GM18861 (cell line): ENCODE measurements at regions not wholly inside any gene's neighbourhood (a gene's known extent, or its start where the extent isn't known, plus 50 kb on each side); places are given as distances from the start of the nearest gene placed in this dataset.

ENCODE experiments used
- ATAC-seq: cut with Tn5 transposase; IDR thresholded peaks from one replicate; pipeline ENCODE4 v1.9.1; 2021; ENCODE audit not compliant: unreplicated experiment

DNA sequence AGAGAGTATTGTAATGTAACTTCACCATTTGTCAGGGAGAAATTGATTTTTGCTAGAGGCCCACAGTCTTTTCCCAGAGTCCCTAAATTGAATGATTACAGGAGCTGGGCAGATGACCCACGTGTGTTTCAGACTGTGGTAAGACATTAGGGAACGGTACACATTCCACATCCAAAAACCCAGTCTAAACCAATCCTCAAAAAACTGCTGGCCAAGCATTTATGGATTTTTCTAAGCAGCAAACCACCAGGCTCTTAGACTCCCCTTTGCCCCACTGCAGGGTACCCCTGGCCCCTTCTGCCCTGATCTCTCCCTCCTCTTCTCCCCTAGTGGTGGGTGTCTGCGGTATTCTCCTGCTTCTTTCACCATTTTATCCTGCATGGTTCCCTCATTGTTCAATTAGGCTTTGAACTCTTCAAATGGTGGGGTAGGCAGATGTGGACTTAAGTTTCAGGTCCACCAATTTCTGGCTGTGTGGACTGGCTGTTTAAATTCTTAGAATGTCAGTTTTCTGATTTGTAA is 135.5 kb upstream of the SORCS3 start:
- no peak for ATAC-seq

- no peak for ATAC-seq
Measured at GRCh38 chr10:104509981-104510380, 131.1 kb upstream of the SORCS3 start.

DNA sequence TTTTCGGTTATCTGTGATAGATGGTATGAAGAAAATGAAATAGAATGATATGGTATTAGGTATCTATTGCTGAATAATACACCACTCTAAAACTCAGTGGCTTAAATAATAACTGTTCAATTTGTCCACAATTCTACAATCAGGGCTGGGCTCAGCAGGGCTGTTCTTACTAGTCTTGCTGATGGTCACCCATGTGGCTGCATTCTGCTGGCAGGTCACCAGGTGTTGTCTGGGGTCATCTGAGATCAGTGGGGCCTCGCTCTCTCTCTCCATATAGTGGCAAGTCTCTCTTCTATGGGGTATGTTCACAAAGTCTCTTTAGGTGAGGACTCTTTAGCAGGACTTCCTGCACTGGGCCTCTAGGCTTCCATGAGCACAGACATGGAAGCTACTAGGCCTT is 130.4 kb upstream of the SORCS3 start:
- no peak for ATAC-seq

- ATAC-seq = no peak
Measured at GRCh38 chr10:104512800-104513199, 128.3 kb upstream of the SORCS3 start.

DNA sequence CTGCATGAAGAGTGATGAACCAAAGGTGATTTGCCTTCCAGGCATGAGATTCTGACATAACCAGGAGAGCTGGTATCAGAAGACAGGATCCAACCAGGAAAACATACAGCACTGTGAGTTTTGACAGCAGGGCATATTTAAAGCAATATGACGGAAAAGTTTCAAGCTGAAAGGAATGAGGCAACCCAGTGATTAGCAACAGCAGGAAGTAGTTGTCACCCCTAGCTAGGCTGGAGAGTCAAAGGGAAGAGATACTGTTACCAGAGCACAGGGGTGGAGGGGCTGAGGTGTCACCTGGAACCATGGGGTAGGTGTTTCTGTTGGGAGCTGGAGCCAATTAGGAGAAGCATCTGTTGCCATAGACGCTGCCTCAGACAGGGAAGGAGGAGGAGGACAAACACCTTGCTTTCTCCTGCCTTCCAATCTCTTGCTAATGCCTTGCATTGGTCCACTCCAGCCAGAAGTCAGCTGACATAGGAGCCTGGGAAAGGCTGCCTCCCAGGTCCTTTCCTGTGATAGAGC is 125.4 kb upstream of the SORCS3 start:
- ATAC-seq = no peak

DNA sequence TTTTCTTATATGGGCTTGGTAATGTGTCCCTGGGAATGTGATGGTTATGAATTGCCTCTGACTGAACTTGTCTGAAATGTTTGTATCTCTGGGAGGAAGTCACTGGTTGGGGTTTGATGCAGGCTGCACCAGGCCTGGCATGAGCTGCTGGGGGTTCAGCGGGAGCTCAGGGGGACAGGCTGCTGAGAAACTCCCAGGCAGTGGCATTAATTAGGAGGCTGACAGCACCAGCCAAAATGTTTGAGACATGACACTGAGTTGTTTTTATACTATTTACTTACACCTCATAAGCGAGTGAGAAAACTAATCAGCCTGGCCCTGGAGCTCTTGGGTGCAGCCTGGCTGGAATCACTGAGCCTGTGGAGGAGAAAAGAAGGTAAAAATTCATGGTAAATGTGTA is 124.1 kb upstream of the SORCS3 start:
- ATAC-seq = no peak

GRCh38 chr10:104517946-104518345 is 123.1 kb upstream of the SORCS3 start:
- no peak for ATAC-seq

GRCh38 chr10:104518891-104519290 is 122.2 kb upstream of the SORCS3 start:
- ATAC-seq = no peak

DNA sequence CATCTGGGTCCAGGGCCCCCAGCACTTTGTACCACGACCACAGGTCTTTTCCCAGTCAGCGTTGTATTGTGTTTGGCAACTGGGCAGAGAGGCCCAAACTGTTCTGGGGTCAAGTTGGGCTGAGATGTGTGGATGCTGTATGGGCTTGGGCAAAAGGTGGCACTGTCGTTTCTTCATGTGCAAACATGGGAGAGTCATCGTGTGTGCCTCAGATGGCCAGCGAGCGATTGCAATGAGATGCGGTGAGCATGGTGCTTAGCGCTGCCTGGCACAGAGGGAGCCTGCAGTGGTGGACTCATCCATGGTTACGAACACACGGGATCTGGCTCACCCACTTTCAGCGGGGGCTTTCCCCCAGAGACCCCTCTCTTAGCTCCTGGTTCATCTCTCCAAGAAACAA is 120.4 kb upstream of the SORCS3 start:
- no peak for ATAC-seq

GRCh38 chr10:104521901-104522694 is 119.0 kb upstream of the SORCS3 start:
- no peak for ATAC-seq

DNA sequence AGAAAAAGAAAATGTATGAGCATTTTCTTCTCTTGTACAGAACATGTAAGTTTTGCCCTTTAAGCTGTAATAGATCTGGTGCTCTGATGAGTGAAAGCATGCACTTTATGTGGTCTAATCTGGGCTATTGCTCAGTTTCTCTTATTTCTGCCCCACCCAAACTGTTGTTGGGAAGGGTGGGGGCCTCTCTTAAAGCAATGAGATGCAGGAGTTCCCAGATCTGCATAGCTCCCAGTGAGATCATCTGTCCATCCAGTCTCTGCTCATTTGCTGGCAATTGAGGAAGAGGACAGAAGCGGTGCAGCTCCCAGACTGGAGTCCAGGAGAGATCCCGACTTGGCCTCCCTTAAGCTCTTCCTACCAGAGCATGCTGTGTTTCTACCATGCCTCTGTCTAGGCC is 114.9 kb upstream of the SORCS3 start:
- ATAC-seq = no peak

- ATAC-seq = no peak
Measured at GRCh38 chr10:104527013-104527412, 114.1 kb upstream of the SORCS3 start.

DNA sequence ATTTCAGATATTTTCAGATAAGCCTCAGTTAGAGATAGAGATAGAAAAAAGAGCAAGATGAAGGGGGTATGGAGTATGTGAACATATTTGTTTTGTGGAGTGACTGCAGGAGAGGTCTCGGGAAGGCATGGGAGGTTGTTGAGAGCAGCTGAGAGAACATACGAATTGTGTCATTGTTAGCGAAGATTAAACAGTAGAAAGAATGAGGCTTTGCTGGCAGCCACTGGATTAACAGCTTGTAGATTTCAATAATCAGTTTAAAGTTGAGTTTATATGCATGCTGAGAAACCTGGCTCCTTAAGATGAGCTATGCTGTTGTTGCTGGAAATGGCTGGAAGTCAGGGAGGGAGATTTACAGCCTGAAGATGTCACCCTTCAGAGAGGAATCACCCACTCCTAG is 100.9 kb upstream of the SORCS3 start:
- ATAC-seq = no peak

- ATAC-seq = no peak
Measured at GRCh38 chr10:104541820-104542219, 99.3 kb upstream of the SORCS3 start.

GRCh38 chr10:104546336-104546735 is 94.8 kb upstream of the SORCS3 start:
- no peak for ATAC-seq

DNA sequence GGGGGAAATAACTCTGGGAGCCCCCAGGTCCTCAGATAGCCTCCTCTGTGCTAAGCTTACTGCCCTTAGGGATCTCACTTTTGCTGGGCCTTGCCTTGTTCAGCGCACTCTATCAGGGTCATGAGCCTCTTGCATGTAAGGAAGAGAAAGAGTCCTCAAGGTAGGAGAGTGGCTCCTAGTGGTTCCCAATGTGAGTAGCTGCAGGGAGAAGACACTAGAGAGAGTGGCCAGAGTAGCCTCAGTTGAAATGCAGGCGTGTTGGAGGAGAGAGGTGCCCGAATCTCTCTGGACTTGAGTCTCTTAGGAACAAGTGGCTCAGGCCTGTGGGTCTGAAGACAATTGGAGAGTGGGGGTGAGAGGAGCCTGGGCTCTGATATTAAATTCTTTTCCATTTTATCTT is 94.3 kb upstream of the SORCS3 start:
- no peak for ATAC-seq

GRCh38 chr10:104548090-104548489 is 93.0 kb upstream of the SORCS3 start:
- ATAC-seq = no peak

GRCh38 chr10:104556831-104557230 is 84.3 kb upstream of the SORCS3 start:
- ATAC-seq = no peak

- no peak for ATAC-seq
Measured at GRCh38 chr10:104557966-104558365, 83.1 kb upstream of the SORCS3 start.

DNA sequence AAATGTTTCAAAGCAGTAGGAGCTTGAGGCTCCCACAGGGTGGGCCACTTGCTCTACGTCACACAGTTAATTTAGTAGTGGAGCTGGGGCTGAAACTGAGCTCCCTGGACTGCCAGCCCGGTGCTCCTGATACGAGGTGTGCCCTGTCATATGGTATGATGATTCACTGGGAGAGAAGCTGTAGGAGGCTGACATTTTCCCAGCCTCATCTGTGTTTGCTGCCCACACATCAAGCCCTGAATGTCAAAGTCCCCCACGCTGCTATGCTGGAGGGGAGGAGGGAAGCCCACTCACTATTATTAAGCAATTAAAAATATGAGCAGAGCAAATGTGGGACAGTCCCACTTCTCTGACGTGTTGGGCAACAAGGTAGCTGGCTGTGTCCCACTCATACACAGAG is 81.2 kb upstream of the SORCS3 start:
- no peak for ATAC-seq

DNA sequence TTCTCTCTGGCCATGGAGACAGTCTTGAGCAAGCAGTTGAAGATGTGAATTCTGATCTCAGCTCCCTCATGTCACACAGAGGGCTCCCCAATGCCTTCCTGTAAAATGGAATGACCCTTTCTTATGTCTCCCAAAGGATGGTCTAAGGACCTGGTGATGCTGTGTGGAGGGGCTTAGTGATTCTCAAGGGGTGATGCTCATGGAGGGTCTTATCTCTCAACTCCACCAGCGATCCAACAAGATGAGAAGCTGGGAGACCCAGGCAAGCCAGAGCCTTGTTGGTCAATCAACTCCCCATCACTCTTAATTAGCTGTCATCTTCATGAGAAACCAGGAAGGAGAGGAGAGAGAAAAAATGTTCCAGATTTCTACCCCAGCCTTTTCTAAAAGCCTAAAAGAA is 78.0 kb upstream of the SORCS3 start:
- no peak for ATAC-seq

GRCh38 chr10:104563548-104563947 is 77.5 kb upstream of the SORCS3 start:
- ATAC-seq = no peak

- ATAC-seq = no peak
Measured at GRCh38 chr10:104574427-104574826, 66.7 kb upstream of the SORCS3 start.
